ENCODE measurements at regions not wholly inside any gene's neighbourhood (a gene's known extent, or its start where the extent isn't known, plus 50 kb on each side); places are given as distances from the start of the nearest gene placed in this dataset.

DNA sequence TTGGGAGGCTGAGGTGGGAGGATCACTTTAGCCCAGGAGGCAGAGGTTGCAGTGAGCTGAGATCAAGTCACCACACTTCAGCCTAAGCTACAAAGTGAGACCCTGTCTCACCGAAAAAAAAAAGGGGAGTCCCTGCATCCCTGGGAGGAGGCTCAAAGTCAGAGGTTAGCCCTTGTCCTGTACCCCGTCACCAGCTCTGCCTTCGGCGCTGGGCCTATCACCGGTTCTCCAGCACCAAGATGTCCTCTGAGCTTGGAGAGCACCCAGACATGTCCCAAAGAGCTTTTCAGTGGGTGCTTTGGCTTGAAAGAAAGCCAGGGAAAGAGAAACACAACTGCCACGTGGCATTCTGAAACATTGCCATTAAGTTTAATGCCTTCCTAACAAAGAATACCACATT, 356.9 kb upstream of the TSHZ3 start:
- H3K4me1 ChIP-seq (ENCODE audit: control insufficient read depth in 1 of 2, insufficient read depth in 2 of 2, low read length in 2 of 2) = no peaks in the 10 kb centered on the region

DNA sequence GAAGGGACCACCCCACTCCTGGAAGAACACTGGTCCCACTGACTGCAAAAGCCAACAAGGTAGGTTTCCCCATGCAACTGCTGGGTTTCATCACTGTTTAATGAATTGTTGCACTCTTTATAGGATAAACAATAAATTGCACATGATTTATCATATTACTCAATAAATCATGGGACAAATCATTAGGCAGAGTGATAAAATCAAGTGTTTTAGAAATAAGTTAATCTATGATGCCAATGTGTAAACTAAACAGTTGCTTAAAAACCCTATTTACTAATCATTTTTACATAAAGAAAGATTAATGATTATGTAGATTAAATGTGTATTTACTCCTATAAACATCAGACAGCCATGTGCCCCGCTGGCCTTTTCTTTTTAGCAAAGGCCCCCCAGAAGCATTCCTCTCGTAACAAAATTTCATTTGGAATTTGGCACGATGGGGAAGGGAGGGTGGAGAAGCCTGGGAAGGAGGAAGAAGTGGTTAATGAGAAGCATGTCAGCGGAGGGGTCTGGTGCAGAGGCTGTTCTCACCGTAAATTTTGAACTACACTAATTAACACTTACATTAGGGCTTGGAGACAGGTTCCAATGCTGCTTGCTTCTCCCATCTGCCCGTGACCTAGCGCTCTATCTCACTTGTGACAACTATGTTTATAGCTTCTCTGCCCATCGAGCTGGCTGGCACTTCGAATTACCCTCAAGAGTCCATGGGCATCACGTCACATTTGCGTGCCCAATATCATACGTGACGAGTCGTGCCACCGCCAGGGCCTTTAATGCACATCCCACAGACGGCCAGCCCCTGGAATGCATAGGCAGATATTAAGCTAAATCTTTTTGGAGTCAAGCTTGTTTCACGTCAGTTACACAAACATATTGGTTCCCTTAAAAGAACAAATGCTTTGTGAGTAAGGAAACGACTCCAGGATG, 357.7 kb upstream of the TSHZ3 start:
- H3K9ac ChIP-seq (ENCODE audit: low read length) = no peak overlapping the region
- H3K4me3 ChIP-seq (ENCODE audit: low read depth, low read length) = no peak overlapping the region
- H4K91ac ChIP-seq (ENCODE audit: low read depth, low read length) = no peak overlapping the region
- H3K14ac ChIP-seq (ENCODE audit: low read length) = no peak overlapping the region
- no peak overlapping the region for H2AK5ac ChIP-seq (ENCODE audit: low read length)
- no peak overlapping the region for H2AFZ ChIP-seq (ENCODE audit: insufficient read depth, low read length, poor library complexity)
- H3K79me1 ChIP-seq (ENCODE audit: low read length) = no peaks in the 10 kb centered on the region
- no peaks in the 10 kb centered on the region for H3K4me1 ChIP-seq (ENCODE audit: control insufficient read depth in 1 of 2, insufficient read depth in 2 of 2, low read length in 2 of 2)
- H3K23ac ChIP-seq (ENCODE audit: low read length) = no peak overlapping the region
- no peak overlapping the region for H3K4ac ChIP-seq (ENCODE audit: low read depth, low read length)
- H2BK120ac ChIP-seq (ENCODE audit: insufficient read depth, low read length, poor library complexity) = no peak overlapping the region
- no peak overlapping the region for H3K27ac ChIP-seq (ENCODE audit: low read depth, low read length)
- no peak for DNase-seq
- H3K4me2 ChIP-seq (ENCODE audit: low read length) = no peak overlapping the region
- no peaks in the 10 kb centered on the region for H3K27me3 ChIP-seq (ENCODE audit: insufficient read depth, low read length)
- H3K9me3 ChIP-seq (ENCODE audit: insufficient read depth, low read depth, low read length) = peaks cover 2% of the 10 kb centered on the region
- H3K79me2 ChIP-seq (ENCODE audit: control insufficient read depth, insufficient read depth, low read length, poor library complexity) = no peaks in the 10 kb centered on the region
- H3K18ac ChIP-seq (ENCODE audit: low read length) = no peak overlapping the region
- H4K12ac ChIP-seq (ENCODE audit: low read depth, low read length) = no peak overlapping the region
- H2BK5ac ChIP-seq (ENCODE audit: low read depth, low read length, poor library complexity) = no peak overlapping the region
- no peaks in the 10 kb centered on the region for H3K36me3 ChIP-seq (ENCODE audit: control insufficient read depth in 1 of 2, insufficient read depth in 2 of 2, low read length in 2 of 2)
- no peak overlapping the region for H2BK12ac ChIP-seq (ENCODE audit: low read length)
- H4K8ac ChIP-seq (ENCODE audit: low read depth, low read length) = no peak overlapping the region
- WGBS (ENCODE audit: extremely low coverage, insufficient coverage, insufficient read length) = no CpG with 5 or more reads among the region's 18 CpGs

More for the DNA sequence above, 356.9 kb upstream of the TSHZ3 start:
- no peak overlapping the region for H3K4ac ChIP-seq (ENCODE audit: low read depth, low read length)
- H3K27me3 ChIP-seq (ENCODE audit: insufficient read depth, low read length) = no peaks in the 10 kb centered on the region
- no peak overlapping the region for H2BK120ac ChIP-seq (ENCODE audit: insufficient read depth, low read length, poor library complexity)
- no peak for DNase-seq
- H3K18ac ChIP-seq (ENCODE audit: low read length) = no peak overlapping the region
- peaks cover 2% of the 10 kb centered on the region for H3K9me3 ChIP-seq (ENCODE audit: insufficient read depth, low read depth, low read length)
- no CpG with 5 or more reads among the region's 6 CpGs for WGBS (ENCODE audit: extremely low coverage, insufficient coverage, insufficient read length)
- no peak overlapping the region for H3K14ac ChIP-seq (ENCODE audit: low read length)
- H3K23ac ChIP-seq (ENCODE audit: low read length) = no peak overlapping the region
- H3K79me1 ChIP-seq (ENCODE audit: low read length) = no peaks in the 10 kb centered on the region
- no peak overlapping the region for H2BK5ac ChIP-seq (ENCODE audit: low read depth, low read length, poor library complexity)
- no peak overlapping the region for H3K4me3 ChIP-seq (ENCODE audit: low read depth, low read length)
- H3K9ac ChIP-seq (ENCODE audit: low read length) = no peak overlapping the region
- H2AK5ac ChIP-seq (ENCODE audit: low read length) = no peak overlapping the region
- no peak overlapping the region for H2BK12ac ChIP-seq (ENCODE audit: low read length)
- no peaks in the 10 kb centered on the region for H3K79me2 ChIP-seq (ENCODE audit: control insufficient read depth, insufficient read depth, low read length, poor library complexity)
- H2AFZ ChIP-seq (ENCODE audit: insufficient read depth, low read length, poor library complexity) = no peak overlapping the region
- no peak overlapping the region for H4K91ac ChIP-seq (ENCODE audit: low read depth, low read length)
- H3K36me3 ChIP-seq (ENCODE audit: control insufficient read depth in 1 of 2, insufficient read depth in 2 of 2, low read length in 2 of 2) = no peaks in the 10 kb centered on the region
- no peak overlapping the region for H3K4me2 ChIP-seq (ENCODE audit: low read length)
- H3K27ac ChIP-seq (ENCODE audit: low read depth, low read length) = no peak overlapping the region
- no peak overlapping the region for H4K8ac ChIP-seq (ENCODE audit: low read depth, low read length)
- H4K12ac ChIP-seq (ENCODE audit: low read depth, low read length) = no peak overlapping the region

DNA sequence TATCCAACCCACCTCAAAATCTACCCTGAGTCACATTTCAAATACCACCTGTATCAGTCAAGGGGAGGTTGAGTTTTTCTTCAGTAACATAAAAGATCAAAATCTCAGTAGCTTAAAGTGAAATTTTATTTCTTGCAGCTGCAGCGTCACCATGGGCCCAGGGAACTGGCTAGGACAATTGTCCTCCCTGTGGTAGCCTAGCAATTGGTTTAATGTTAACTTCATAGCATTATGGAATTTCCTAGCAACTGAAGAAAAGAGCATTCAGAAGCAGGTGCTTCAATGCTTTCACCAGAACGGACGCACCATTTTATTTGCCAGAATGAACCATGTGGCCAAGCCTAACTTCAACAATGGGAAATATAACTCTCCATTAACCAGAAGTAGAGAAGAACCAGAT, 359.3 kb upstream of the TSHZ3 start:
- no CpG with 5 or more reads among the region's 3 CpGs for WGBS (ENCODE audit: extremely low coverage, insufficient coverage, insufficient read length)
- no peak for DNase-seq
- Histone ChIP-seq H3K23ac (ENCODE audit: low read length) (no peak overlapping the region), H3K4me2 (ENCODE audit: low read length) (no peak overlapping the region), H3K79me2 (ENCODE audit: control insufficient read depth, insufficient read depth, low read length, poor library complexity) (no peaks in the 10 kb centered on the region), H3K27ac (ENCODE audit: low read depth, low read length) (no peak overlapping the region), H2BK5ac (ENCODE audit: low read depth, low read length, poor library complexity) (no peak overlapping the region), H2BK12ac (ENCODE audit: low read length) (no peak overlapping the region), H3K4me3 (ENCODE audit: low read depth, low read length) (no peak overlapping the region), H4K8ac (ENCODE audit: low read depth, low read length) (no peak overlapping the region), H2BK120ac (ENCODE audit: insufficient read depth, low read length, poor library complexity) (no peak overlapping the region), H3K9ac (ENCODE audit: low read length) (no peak overlapping the region), H2AK5ac (ENCODE audit: low read length) (no peak overlapping the region), H2AFZ (ENCODE audit: insufficient read depth, low read length, poor library complexity) (no peak overlapping the region), H3K18ac (ENCODE audit: low read length) (no peak overlapping the region), H3K36me3 (ENCODE audit: control insufficient read depth in 1 of 2, insufficient read depth in 2 of 2, low read length in 2 of 2) (no peaks in the 10 kb centered on the region), H3K14ac (ENCODE audit: low read length) (no peak overlapping the region), H3K79me1 (ENCODE audit: low read length) (no peaks in the 10 kb centered on the region), H4K91ac (ENCODE audit: low read depth, low read length) (no peak overlapping the region), H3K4ac (ENCODE audit: low read depth, low read length) (no peak overlapping the region), H3K4me1 (ENCODE audit: control insufficient read depth in 1 of 2, insufficient read depth in 2 of 2, low read length in 2 of 2) (no peaks in the 10 kb centered on the region), H3K27me3 (ENCODE audit: insufficient read depth, low read length) (no peaks in the 10 kb centered on the region), H4K12ac (ENCODE audit: low read depth, low read length) (no peak overlapping the region), H3K9me3 (ENCODE audit: insufficient read depth, low read depth, low read length) (peaks cover 2% of the 10 kb centered on the region)

- Histone ChIP-seq H3K27me3 (ENCODE audit: insufficient read depth, low read length) (no peaks in the 10 kb centered on the region), H3K4me3 (ENCODE audit: low read depth, low read length) (no peak overlapping the region), H4K91ac (ENCODE audit: low read depth, low read length) (no peak overlapping the region), H2BK12ac (ENCODE audit: low read length) (no peak overlapping the region), H3K9me3 (ENCODE audit: insufficient read depth, low read depth, low read length) (peaks cover 2% of the 10 kb centered on the region), H3K79me2 (ENCODE audit: control insufficient read depth, insufficient read depth, low read length, poor library complexity) (no peaks in the 10 kb centered on the region), H2AFZ (ENCODE audit: insufficient read depth, low read length, poor library complexity) (no peak overlapping the region), H3K4me2 (ENCODE audit: low read length) (no peak overlapping the region), H3K79me1 (ENCODE audit: low read length) (no peaks in the 10 kb centered on the region), H3K9ac (ENCODE audit: low read length) (no peak overlapping the region), H3K14ac (ENCODE audit: low read length) (no peak overlapping the region), H3K4me1 (ENCODE audit: control insufficient read depth in 1 of 2, insufficient read depth in 2 of 2, low read length in 2 of 2) (no peaks in the 10 kb centered on the region), H4K12ac (ENCODE audit: low read depth, low read length) (no peak overlapping the region), H3K27ac (ENCODE audit: low read depth, low read length) (no peak overlapping the region), H2BK120ac (ENCODE audit: insufficient read depth, low read length, poor library complexity) (no peak overlapping the region), H3K36me3 (ENCODE audit: control insufficient read depth in 1 of 2, insufficient read depth in 2 of 2, low read length in 2 of 2) (no peaks in the 10 kb centered on the region), H2AK5ac (ENCODE audit: low read length) (no peak overlapping the region), H4K8ac (ENCODE audit: low read depth, low read length) (no peak overlapping the region), H3K4ac (ENCODE audit: low read depth, low read length) (no peak overlapping the region), H3K18ac (ENCODE audit: low read length) (no peak overlapping the region), H3K23ac (ENCODE audit: low read length) (no peak overlapping the region), H2BK5ac (ENCODE audit: low read depth, low read length, poor library complexity) (no peak overlapping the region)
- no CpG with 5 or more reads among the region's 2 CpGs for WGBS (ENCODE audit: extremely low coverage, insufficient coverage, insufficient read length)
- no peak for DNase-seq
These were observed 360.2 kb upstream of the TSHZ3 start for GRCh38 chr19:31709476-31709875.
